GM23338 (cell line): ENCODE measurements at regions not wholly inside any gene's neighbourhood (a gene's known extent, or its start where the extent isn't known, plus 50 kb on each side); places are given as distances from the start of the nearest gene placed in this dataset.

Experiments used
- CTCF ChIP-seq, 2 experiments: fragments of 200-600 bp in 1 of 2; sonication (generic) in 1 of 2; conservative IDR thresholded peaks; 2 replicates each; pipeline versions ENCODE4 v1.5.1 to v1.6.1; 2016 to 2017; ENCODE audit warnings: antibody characterized with exemption in 2 of 2, low read depth in 2 of 2, mild to moderate bottlenecking in 2 of 2, moderate library complexity in 1 of 2
- POLR2AphosphoS5 ChIP-seq: IDR thresholded peaks from 2 replicates; pipeline ENCODE4 v1.6.1; 2016; ENCODE audit warnings: antibody characterized with exemption, low read depth

GRCh38 chrX:39961441-39961840 lies 136.3 kb downstream of the BCOR start:
- no peak for TF ChIP-seq CTCF (conservative IDR thresholded peaks at IDR 0.05; ENCODE audit: low read depth in 2 of 2)
- no peak for TF ChIP-seq POLR2AphosphoS5
